Right lobe of liver (tissue), 4 donors: ENCODE measurements at regions not wholly inside any gene's neighbourhood (a gene's known extent, or its start where the extent isn't known, plus 50 kb on each side); places are given as distances from the start of the nearest gene placed in this dataset.

ENCODE experiments used
- POLR2A ChIP-seq: fragments of 450-650 bp; IDR thresholded peaks from one replicate; pipeline ENCODE4 v1.6.1; 2017; ENCODE audit warnings: antibody characterized with exemption, mild to moderate bottlenecking
- TF ChIP-seq, protein P1 (sequence below), 4 donors: fragments of 200-600 bp in 3 of 4; fragments of 450-650 bp in 1 of 4; IDR thresholded peaks; one replicate each; pipeline versions ENCODE4 v1.5.1 to v1.8.0; 2016 to 2022; ENCODE audit warnings: antibody characterized with exemption in 4 of 4, mild to moderate bottlenecking in 2 of 4
- donor health status: DM: no; HTN: no; CAD: no.
- donor health status: DM: no; HTN: no; CAD: no.
- donor health status: DM: no; HTN: yes; CAD: no.

DNA sequence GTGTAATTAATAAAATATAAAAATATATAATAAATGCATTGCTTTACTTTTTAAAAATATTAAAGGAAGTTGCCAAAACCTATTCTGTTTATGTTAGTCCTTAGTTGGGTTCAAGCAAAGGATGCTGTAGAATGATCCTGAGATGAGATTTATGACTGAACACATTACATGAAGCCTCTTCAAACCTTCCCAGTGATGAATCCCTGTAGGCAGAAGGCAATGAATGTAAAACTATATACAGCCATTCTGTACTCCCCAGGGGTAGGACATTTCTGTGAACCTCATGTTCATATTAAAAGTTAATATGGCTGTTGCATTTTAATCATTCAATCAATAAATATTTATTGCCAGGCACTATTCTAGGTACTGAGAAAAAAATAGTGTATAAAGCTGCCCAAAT is 166.0 kb downstream of the RFPL4B start:
- TF ChIP-seq, protein P1, sequence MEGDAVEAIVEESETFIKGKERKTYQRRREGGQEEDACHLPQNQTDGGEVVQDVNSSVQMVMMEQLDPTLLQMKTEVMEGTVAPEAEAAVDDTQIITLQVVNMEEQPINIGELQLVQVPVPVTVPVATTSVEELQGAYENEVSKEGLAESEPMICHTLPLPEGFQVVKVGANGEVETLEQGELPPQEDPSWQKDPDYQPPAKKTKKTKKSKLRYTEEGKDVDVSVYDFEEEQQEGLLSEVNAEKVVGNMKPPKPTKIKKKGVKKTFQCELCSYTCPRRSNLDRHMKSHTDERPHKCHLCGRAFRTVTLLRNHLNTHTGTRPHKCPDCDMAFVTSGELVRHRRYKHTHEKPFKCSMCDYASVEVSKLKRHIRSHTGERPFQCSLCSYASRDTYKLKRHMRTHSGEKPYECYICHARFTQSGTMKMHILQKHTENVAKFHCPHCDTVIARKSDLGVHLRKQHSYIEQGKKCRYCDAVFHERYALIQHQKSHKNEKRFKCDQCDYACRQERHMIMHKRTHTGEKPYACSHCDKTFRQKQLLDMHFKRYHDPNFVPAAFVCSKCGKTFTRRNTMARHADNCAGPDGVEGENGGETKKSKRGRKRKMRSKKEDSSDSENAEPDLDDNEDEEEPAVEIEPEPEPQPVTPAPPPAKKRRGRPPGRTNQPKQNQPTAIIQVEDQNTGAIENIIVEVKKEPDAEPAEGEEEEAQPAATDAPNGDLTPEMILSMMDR (IDR thresholded peaks at IDR 0.05), result no peak
- TF ChIP-seq POLR2A, result no peak
